NCI-H510A treated with DMSO at 0.1 percent for 48 hours (cell line): ENCODE measurements at regions not wholly inside any gene's neighbourhood (a gene's known extent, or its start where the extent isn't known, plus 50 kb on each side); places are given as distances from the start of the nearest gene placed in this dataset.
"Not testable (repeated sequence)": the region's sequence is repeated elsewhere in the genome, so short reads cannot be mapped to it uniquely, and the experiment has no call there.

Experiments used
- DNase-seq: peaks from one replicate; lab custom pipeline; 2025; lab: John Stamatoyannopoulos, UW

DNA sequence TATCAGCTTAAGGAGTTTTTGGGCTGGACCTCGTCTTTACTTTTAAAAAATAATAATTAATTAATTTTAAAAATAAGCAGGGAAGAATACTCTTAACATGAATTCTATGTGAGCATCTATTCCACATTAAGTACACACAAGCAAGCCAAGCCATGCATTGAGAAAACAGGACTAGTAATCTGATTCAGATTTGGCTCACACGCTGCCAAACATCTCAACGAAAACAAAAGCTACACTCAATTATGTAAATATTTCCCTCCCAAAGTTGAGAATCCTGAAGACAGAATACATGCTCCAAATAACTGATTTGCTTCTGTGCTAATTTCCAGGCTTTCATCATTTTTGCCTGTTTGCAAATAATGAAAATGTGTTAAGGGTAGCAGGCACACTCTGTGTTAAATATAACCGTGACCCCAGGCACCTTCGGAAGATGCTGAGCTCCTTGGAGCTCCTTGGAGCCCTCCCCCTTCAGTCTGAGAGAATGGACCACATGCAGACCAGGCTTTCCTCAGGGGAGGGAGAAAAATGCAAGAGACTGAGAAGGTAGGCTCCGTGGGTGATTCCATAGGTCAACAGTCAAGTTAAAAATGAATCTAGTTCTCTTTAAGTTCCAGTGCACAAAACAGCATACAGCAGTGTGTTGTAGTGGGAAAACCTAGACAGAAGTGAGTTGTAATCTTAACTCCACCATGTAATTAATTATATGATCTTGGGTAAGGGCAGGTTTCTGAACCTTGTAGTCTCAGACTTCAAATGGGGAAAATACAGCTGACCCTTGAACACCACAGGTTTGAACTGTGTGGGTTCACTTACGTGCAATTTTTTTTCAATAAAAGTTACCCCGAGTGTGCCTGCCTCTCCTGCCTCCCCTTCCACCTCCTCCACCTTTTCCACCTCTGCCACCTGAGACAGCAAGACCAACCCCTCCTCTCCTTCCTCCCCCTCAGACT lies 161.3 kb upstream of the RREB1 start:
- no peak for DNase-seq

DNA sequence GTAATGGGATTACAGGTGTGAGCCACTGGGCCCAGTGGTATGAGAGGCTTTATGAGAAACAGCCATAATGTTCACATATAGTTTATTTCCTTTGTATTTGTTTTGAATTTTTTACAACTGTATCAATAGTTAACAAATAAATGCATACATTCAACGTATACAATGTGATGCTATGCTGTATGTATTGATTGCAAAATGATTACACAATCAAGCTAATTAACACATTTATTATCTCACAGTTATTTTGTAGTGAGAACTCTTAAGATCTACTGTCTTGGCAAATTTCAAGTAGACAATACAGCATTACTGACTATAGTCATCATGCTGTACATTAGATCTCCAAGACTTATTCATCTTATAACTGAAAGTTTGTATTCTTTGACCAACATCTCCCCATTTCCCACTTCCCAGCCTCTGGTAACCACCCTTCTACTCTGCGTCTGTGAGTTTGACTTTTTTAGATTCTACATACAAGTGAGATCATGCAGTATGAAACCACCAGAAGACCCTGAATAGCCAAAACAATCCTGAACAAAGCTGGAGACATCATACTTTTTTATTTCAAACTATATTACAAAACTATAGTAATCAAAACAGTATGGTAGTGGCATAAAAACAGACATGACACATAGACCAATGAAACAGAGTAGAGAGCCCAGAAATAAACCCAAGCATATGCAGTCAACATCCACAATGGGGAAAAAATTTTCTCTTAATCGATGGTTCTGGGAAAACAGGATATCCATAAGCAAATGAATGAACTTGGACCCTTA lies 157.2 kb upstream of the RREB1 start:
- no peak for DNase-seq

GRCh38 chr6:6951355-6951754 lies 156.4 kb upstream of the RREB1 start:
- DNase-seq: no peak

DNA sequence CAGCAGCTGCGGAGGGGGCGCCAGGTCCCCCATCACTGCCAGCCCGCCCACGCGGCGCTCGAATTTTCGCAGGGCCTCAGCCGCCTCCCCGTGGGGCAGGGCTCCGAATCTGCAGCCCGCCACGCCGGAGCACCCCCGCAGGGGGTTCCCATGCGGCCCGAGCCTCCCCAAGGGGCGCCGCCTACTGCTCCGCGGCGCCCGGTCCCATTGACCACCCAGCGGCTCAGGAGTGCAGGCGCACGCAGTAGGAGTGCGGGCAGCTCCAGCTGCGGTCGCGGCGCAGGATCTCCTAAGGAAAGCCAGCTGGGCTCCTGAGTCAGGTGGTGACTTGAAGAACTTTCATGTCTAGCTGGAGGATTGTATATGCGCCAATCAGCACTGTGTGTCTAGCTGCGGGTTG lies 155.3 kb upstream of the RREB1 start:
- no peak for DNase-seq

DNA sequence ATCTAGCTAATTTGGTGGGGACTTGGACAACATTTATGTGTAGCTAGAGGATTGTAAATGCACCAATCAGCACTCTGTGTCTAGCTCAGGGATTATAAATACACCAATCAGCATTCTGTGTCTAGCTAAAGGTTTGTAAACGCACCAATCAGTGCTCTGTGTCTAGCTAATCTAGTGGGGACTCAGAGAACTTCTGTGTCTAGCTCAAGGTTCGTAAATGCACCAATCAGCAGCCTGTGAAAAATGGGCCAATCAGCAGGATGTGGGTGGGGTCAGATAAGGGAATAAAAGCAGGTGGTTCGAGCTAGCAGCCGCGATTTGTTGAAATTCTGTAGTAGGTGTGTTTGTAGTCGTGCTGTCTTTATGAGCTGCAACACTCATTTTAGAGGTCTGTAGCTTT lies 154.8 kb upstream of the RREB1 start:
- not testable (repeated sequence) for DNase-seq

GRCh38 chr6:6960571-6961251 lies 147.1 kb upstream of the RREB1 start:
- no peak for DNase-seq

- no peak for DNase-seq
These were observed 145.7 kb upstream of the RREB1 start for GRCh38 chr6:6962086-6962485.

DNA sequence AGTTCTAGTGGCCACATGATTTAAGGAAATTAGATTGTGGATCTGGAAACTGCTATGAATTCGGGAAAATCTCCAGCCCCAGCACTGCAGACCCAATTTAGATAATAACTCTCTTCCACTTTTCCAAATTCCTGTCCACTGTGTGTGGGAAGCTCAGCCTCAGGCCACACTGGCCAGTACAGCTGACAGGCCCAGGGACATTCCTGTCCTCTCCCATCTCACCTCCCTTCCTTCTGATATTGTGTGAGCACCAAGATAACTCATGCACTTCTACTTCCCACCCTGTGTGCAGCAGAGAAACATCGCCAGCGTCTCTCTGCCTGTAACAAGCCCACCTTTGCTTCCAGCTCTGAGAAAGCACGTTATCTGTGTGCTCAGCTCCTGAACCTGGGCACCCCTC lies 145.1 kb upstream of the RREB1 start:
- DNase-seq: no peak

DNA sequence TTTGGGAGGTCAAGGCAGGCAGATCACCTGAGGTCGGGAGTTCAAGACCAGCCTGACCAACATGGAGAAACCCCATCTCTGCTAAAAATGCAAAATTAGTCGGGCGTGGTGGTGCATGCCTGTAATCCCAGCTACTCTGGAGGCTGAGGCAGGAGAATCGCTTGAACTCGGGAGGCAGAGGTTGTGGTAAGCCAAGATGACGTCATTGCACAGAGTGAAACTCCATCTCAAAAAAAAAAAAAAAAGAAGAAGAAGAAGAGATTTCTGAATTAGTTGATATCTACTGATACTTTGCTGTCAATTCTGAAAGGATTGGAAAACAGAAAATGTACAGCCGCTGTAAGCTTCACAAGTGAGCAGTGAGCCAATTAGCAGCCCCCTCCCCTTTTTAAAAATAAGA lies 144.4 kb upstream of the RREB1 start:
- DNase-seq: not testable (repeated sequence)

DNA sequence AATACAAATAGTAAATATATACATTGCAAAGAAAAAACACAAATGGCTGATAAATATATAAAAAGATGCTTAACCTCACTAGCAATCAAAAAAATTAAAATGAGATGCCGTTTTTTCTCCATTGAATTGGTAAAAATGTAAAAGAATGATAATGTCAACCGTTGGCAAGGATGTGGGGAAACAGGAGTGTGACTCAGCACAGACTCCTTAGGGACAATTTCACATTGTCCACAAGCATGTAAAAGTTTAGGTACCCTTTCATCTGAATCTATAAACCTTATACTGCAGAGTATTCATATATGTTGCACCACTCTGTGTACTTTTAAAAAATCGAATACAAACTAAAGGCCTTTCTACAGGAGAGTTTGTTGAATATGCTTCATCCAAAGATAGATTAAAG lies 143.1 kb upstream of the RREB1 start:
- no peak for DNase-seq

GRCh38 chr6:6966127-6966526 lies 141.6 kb upstream of the RREB1 start:
- no peak for DNase-seq

DNA sequence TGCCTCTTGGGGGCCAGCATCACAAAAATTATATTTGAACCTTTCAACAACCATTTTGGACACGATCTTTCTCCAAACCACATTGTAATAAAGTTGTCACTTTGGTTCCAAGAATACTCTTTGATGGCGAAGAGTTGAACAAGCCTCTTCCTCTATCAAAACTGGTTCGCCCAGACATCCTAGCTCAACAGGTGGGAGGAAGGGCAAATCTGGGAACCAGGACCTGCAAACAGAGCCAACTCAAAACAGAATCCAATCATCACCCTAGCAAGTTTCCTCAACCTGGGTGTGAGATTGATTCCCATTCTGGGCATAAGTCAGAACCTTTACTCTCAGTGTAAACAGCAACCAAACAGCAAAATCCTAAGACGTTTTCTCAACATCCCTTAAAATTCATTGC lies 141.2 kb upstream of the RREB1 start:
- DNase-seq: no peak

- no peak for DNase-seq
These were observed 139.4 kb upstream of the RREB1 start for GRCh38 chr6:6968357-6968730.

DNA sequence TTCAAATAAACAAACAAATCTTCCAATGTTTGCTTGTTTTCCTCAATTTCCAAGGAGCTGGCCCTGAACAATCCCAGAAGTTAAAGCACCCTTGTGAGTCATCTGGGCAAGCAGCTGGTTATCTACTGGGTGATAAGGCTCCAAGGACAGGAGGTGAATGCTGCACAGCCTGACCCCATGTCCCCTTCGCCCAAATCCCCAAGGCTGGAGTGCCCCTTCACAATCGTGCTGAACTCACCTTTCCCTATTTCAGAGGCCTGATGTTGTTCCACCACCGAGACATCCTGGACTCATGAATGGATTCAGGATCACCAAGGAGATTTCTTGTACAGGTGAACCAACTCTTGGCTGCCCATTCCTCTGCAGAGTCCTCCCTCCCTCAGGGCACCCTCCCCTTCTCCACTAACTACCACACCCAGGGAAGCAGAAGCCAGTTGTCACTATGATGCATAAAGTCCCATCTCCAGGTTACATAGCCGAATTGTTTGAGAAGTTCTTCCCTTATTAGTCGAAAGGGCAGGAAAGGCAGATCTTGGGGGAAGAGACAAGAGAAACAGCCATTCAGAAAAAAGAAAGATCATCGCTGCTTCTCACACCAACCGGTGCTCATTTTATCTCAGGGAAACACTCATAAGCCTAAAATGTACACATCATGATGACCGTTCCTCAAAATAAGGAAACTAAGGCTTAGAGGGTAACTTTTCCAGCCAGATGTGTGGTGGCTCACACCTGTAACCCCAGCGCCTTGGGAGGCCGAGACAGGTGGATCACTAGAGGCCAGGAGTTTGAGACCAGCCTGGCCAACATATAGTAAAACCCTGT lies 138.8 kb upstream of the RREB1 start:
- no peak for DNase-seq

GRCh38 chr6:6969761-6970223 lies 138.0 kb upstream of the RREB1 start:
- DNase-seq: peak; percentile 36

DNA sequence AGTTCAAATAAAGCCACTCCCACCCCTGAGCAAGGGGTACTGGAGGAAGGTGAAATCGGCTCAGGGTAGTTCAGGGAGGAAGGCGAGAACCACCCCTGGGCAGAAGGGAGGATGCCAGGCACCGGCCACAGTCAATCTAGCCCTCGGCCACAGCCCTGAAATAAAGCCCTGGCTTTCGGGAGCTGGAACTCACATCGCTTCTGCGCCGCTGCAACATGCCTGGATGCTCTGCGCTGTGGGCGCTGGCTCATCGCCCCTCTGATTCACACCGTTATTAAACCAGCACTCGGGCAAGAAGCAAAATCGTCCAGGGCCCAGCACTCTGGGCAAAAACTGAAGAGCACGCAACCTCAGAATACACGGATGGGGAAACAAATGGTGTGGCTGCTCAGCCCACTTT lies 136.9 kb upstream of the RREB1 start:
- DNase-seq: no peak

GRCh38 chr6:6971369-6971768 lies 136.4 kb upstream of the RREB1 start:
- no peak for DNase-seq

DNA sequence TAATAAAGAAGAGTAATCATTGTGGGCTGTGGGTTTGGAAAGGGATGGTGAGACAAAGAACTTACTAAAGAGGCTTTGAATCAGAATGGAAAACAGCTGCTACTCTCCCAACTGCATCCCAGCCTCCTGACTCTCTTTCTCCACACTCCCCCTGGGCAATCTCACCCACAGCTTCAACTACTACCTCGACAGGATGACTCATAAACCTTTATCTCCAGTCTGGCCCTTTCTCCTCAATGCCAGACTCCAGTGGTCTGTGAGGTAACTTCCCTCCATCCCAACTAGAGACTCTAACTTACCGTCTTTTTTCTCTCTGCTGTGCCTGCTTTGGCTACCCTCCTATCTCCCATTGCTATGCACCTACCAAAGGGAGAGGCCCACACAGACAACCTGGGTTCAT lies 135.3 kb upstream of the RREB1 start:
- no peak for DNase-seq

DNA sequence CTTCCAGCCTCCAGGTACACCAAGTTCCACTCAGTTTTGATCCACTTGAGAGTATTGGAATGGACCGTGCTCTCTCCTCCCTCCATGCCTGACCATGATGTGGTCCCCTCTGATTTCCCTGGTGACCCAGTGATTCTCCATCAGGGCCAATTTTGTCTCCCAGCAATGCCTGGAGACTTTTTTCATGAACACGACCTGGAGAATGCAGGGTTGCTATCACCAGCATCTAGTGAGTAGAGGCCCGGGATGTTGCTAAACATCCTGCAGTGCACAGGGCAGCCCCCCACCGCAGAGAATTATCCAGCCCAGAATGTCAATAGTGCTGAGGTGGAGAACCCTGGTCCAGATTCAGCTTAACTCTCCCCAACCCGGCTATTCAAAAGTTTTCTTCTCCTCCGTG lies 134.0 kb upstream of the RREB1 start:
- DNase-seq: no peak

DNA sequence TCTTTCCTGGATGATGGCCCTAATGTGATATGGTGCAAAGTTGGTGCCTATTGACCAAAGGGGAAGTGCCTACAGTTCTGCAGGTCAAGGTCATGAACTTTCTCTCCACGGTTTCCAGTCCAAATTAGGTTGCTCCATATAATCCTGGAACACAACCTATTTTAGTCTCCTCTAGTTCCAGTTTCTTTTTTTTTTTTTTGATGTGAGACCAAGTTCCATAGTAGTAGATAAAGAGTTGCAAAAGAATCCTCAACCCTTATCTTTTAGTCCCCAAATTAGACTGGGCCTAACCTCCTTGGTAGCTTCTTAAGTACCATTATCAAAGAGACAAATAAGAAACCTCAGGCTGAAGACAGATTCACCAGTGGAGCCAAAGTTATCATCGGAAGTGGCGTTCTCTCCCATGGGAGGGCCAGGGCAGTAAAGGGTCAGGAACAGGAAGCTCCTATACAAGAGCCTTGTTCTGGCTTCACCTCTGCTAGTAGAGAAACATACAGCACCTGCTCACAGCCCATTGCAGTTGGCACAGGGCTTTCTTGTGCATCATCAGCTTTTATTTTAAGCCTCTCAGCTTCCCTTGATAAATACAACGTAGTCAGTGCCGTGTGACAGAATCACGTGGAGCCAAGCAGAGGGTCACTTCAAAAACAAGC lies 132.2 kb upstream of the RREB1 start:
- peak; percentile 19 for DNase-seq

- no peak for DNase-seq
These were observed 131.6 kb upstream of the RREB1 start for GRCh38 chr6:6976193-6976592.
